Muscle layer of colon (tissue), 2 donors: ENCODE measurements at regions not wholly inside any gene's neighbourhood (a gene's known extent, or its start where the extent isn't known, plus 50 kb on each side); places are given as distances from the start of the nearest gene placed in this dataset.
"Not testable (repeated sequence)": the region's sequence is repeated elsewhere in the genome, so short reads cannot be mapped to it uniquely, and the experiment has no call there.

ENCODE experiments used
- H3K27ac ChIP-seq: one replicate; pipeline ENCODE4 v1.7.0; 2013; ENCODE audit warnings: low read depth, mild to moderate bottlenecking, low read length, moderate library complexity
- H3K27me3 ChIP-seq, 2 donors: one replicate each; pipeline ENCODE4 v1.7.0; 2013; ENCODE audit warnings: low read length in 2 of 2, mild to moderate bottlenecking in 2 of 2; ENCODE audit not compliant: insufficient read depth in 2 of 2, control insufficient read depth in 1 of 2
- H3K36me3 ChIP-seq: one replicate; pipeline ENCODE4 v1.7.0; 2013; ENCODE audit warnings: mild to moderate bottlenecking, low read length; ENCODE audit not compliant: insufficient read depth
- H3K4me1 ChIP-seq: one replicate; pipeline ENCODE4 v1.7.0; 2013; ENCODE audit warnings: mild to moderate bottlenecking, low read length; ENCODE audit not compliant: insufficient read depth
- H3K4me3 ChIP-seq, 2 donors: one replicate each; pipeline ENCODE4 v1.7.0; 2013; ENCODE audit warnings: low read length in 2 of 2, low read depth in 1 of 2, mild to moderate bottlenecking in 1 of 2, moderate library complexity in 1 of 2
- H3K9ac ChIP-seq: one replicate; pipeline ENCODE4 v1.7.0; 2013; ENCODE audit warnings: low read length
- H3K9me3 ChIP-seq: one replicate; pipeline ENCODE4 v1.7.0; 2013; ENCODE audit warnings: mild to moderate bottlenecking, low read length
- donor health status: abdominal sarcoma.
- donor health status: Adenocarcinoma of cecum.

- Histone ChIP-seq H3K9me3 (no peaks in the 10 kb centered on the region), H3K9ac (no peak overlapping the region), H3K4me3 (no peak overlapping the region), H3K36me3 (no peaks in the 10 kb centered on the region), H3K27ac (no peak overlapping the region), H3K4me1 (no peaks in the 10 kb centered on the region), H3K27me3 (no peaks in the 10 kb centered on the region)
Measured at GRCh38 chr12:93003531-93004239, 74.6 kb upstream of the EEA1 start.

- Histone ChIP-seq H3K36me3 (no peaks in the 10 kb centered on the region), H3K9me3 (no peaks in the 10 kb centered on the region), H3K27ac (no peak overlapping the region), H3K27me3 (no peaks in the 10 kb centered on the region), H3K4me3 (no peak overlapping the region), H3K4me1 (no peaks in the 10 kb centered on the region), H3K9ac (no peak overlapping the region)
Measured at GRCh38 chr12:93005928-93006392, 76.9 kb upstream of the EEA1 start.

- Histone ChIP-seq H3K36me3 (no peaks in the 10 kb centered on the region), H3K9me3 (no peaks in the 10 kb centered on the region), H3K9ac (no peak overlapping the region), H3K4me1 (no peaks in the 10 kb centered on the region), H3K27ac (no peak overlapping the region), H3K4me3 (no peak overlapping the region), H3K27me3 (no peaks in the 10 kb centered on the region)
Measured at GRCh38 chr12:93006471-93007208, 77.5 kb upstream of the EEA1 start.

- H3K36me3 ChIP-seq, result no peaks in the 10 kb centered on the region
- no peak overlapping the region for H3K9ac ChIP-seq
- no peaks in the 10 kb centered on the region for H3K4me1 ChIP-seq
- no peak overlapping the region for H3K27ac ChIP-seq
- H3K4me3 ChIP-seq, result no peak overlapping the region
- H3K9me3 ChIP-seq, result no peaks in the 10 kb centered on the region
- no peaks in the 10 kb centered on the region for H3K27me3 ChIP-seq
Measured at GRCh38 chr12:93007544-93007943, 78.4 kb upstream of the EEA1 start.

GRCh38 chr12:93008044-93008778 is 79.1 kb upstream of the EEA1 start:
- Histone ChIP-seq H3K9ac (no peak overlapping the region), H3K4me3 (no peak overlapping the region), H3K27me3 (no peaks in the 10 kb centered on the region), H3K36me3 (no peaks in the 10 kb centered on the region), H3K4me1 (no peaks in the 10 kb centered on the region), H3K9me3 (no peaks in the 10 kb centered on the region), H3K27ac (no peak overlapping the region)

GRCh38 chr12:93008880-93009279 is 79.8 kb upstream of the EEA1 start:
- H3K9me3 ChIP-seq, H3K9ac ChIP-seq, H3K27me3 ChIP-seq, H3K4me1 ChIP-seq, H3K27ac ChIP-seq, H3K4me3 ChIP-seq, H3K36me3 ChIP-seq: not testable (repeated sequence)

GRCh38 chr12:93009533-93009932 is 80.4 kb upstream of the EEA1 start:
- Histone ChIP-seq H3K27ac (no peak overlapping the region), H3K9ac (no peak overlapping the region)

GRCh38 chr12:93010461-93010860 is 81.4 kb upstream of the EEA1 start:
- Histone ChIP-seq H3K9ac (no peak overlapping the region), H3K4me1 (no peaks in the 10 kb centered on the region), H3K27ac (no peak overlapping the region), H3K9me3 (no peaks in the 10 kb centered on the region), H3K27me3 (no peaks in the 10 kb centered on the region), H3K4me3 (no peak overlapping the region), H3K36me3 (no peaks in the 10 kb centered on the region)

More at GRCh38 chr12:93009533-93009932, 80.4 kb upstream of the EEA1 start:
- H3K4me1 ChIP-seq, result no peaks in the 10 kb centered on the region
- H3K4me3 ChIP-seq, result no peak overlapping the region
- H3K36me3 ChIP-seq, result no peaks in the 10 kb centered on the region
- H3K27me3 ChIP-seq, result no peaks in the 10 kb centered on the region
- H3K9me3 ChIP-seq, result no peaks in the 10 kb centered on the region

GRCh38 chr12:93011100-93011499 is 82.0 kb upstream of the EEA1 start:
- Histone ChIP-seq H3K4me3 (no peak overlapping the region), H3K9ac (no peak overlapping the region), H3K36me3 (no peaks in the 10 kb centered on the region), H3K27ac (no peak overlapping the region), H3K9me3 (no peaks in the 10 kb centered on the region), H3K4me1 (no peaks in the 10 kb centered on the region), H3K27me3 (no peaks in the 10 kb centered on the region)

- H3K4me3 ChIP-seq, result no peak overlapping the region
- no peaks in the 10 kb centered on the region for H3K4me1 ChIP-seq
- no peaks in the 10 kb centered on the region for H3K36me3 ChIP-seq
- H3K9me3 ChIP-seq, result no peaks in the 10 kb centered on the region
- H3K27ac ChIP-seq, result no peak overlapping the region
- no peaks in the 10 kb centered on the region for H3K27me3 ChIP-seq
- no peak overlapping the region for H3K9ac ChIP-seq
Measured at GRCh38 chr12:93015871-93016751, 87.0 kb upstream of the EEA1 start.
